Kidney (tissue), 13 donors: ENCODE measurements at regions not wholly inside any gene's neighbourhood (a gene's known extent, or its start where the extent isn't known, plus 50 kb on each side); places are given as distances from the start of the nearest gene placed in this dataset.
A peak's percentile ranks its signal among the peaks of the same experiment; 100 is the strongest.

ENCODE experiments used
- DNase-seq, 5 donors: peaks; one replicate each; pipeline ENCODE4 v3.0.0-alpha.2; 2013 to 2020
- FAIRE-seq: peaks from 2 replicates; lab custom pipeline; 2012; peaks lifted over from hg19 to GRCh38; lab: Jason Lieb, UNC
- H3K27ac ChIP-seq, 2 donors: one replicate each; pipeline ENCODE4 v1.7.0; 2013; ENCODE audit warnings: low read depth in 2 of 2, low read length in 2 of 2, inconsistent platforms in 1 of 2
- H3K27me3 ChIP-seq: one replicate; pipeline ENCODE4 v1.7.1; 2013; ENCODE audit warnings: low read length, inconsistent platforms; ENCODE audit not compliant: control insufficient read depth, insufficient read depth
- H3K36me3 ChIP-seq, 3 donors: one replicate each; pipeline versions ENCODE4 v1.7.0 to v1.7.1; 2013; ENCODE audit warnings: low read length in 3 of 3, control low read depth in 1 of 3, inconsistent platforms in 1 of 3; ENCODE audit not compliant: insufficient read depth in 3 of 3, control insufficient read depth in 2 of 3
- H3K4me1 ChIP-seq, 3 donors: one replicate each; pipeline versions ENCODE4 v1.7.0 to v1.7.1; 2013; ENCODE audit warnings: low read length in 3 of 3, inconsistent platforms in 1 of 3, low read depth in 1 of 3; ENCODE audit not compliant: control insufficient read depth in 2 of 3, insufficient read depth in 2 of 3
- H3K4me3 ChIP-seq, 3 donors: one replicate each; pipeline versions ENCODE4 v1.7.0 to v1.8.1; 2013; ENCODE audit warnings: low read length in 3 of 3, control low read depth in 1 of 3, inconsistent platforms in 1 of 3
- H3K9ac ChIP-seq, 3 donors: one replicate each; pipeline versions ENCODE4 v1.7.0 to v1.7.1; 2013; ENCODE audit warnings: low read length in 3 of 3, control low read depth in 1 of 3, inconsistent platforms in 1 of 3
- H3K9me3 ChIP-seq, 3 donors: one replicate each; pipeline versions ENCODE4 v1.7.0 to v1.7.1; 2013; ENCODE audit warnings: low read length in 3 of 3, control low read depth in 1 of 3, inconsistent platforms in 1 of 3; ENCODE audit not compliant: control insufficient read depth in 2 of 3, insufficient read depth in 1 of 3
- intact Hi-C: fragments of 100-400 bp; cut with DNase I; formaldehyde crosslinking; loops from one replicate; pipeline ENCODE4 v1.11.1; 2022
- TF ChIP-seq, protein P1 (sequence below): IDR thresholded peaks from 3 replicates; pipeline ENCODE4 v1.5.1; 2012; ENCODE audit warnings: mild to moderate bottlenecking, moderate library complexity, borderline replicate concordance; ENCODE audit not compliant: insufficient read depth; ENCODE audit errors: extremely low read depth
- donor health status: control.
- donor health status: control.
- donor health status: control.
- donor health status: control.
- donor health status: control.
- donor health status: DM: yes; HTN: yes; CAD: no.
- donor health status: Normal renal cell carcinoma (clear cell type).

DNA sequence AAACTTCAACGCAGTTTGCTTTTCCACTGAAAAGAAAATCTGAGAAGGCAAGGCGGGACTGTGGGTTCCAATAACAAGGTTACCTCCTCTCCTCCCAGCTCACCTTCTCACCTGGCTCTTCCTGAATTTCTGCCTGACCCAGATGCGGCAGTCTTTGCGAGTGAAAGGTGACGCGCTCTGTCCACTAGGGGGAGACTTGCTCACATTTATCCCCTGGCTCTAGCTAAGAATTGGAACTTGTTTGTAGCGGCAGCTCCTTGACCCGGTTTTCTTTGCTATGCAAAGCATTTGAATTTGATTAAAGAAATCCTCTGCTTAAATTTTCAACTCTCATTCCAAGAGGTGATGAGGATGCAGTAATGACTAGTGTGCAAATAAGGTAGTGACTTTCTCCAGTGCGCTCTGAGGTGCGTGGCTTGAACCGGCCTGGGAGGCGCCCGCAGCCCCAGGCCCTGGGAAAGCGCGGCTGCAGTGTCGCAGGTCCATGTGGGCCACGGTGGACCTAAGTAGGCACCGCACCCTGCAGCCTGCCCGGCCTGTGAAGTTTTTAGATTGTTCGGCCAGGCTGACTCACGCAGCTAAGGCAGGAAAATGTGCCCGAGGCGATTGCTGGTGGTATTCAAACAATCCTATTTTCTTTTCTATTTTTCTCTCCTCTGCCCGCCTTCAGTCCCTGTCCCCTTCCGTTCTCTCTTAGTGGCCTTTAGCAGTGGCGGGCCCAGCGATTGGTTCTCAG is 336.9 kb upstream of the NPSR1 start:
- DNase-seq (peak; percentile 68 to 90 (median 78)), FAIRE-seq (no peak)
- TF ChIP-seq, protein P1, sequence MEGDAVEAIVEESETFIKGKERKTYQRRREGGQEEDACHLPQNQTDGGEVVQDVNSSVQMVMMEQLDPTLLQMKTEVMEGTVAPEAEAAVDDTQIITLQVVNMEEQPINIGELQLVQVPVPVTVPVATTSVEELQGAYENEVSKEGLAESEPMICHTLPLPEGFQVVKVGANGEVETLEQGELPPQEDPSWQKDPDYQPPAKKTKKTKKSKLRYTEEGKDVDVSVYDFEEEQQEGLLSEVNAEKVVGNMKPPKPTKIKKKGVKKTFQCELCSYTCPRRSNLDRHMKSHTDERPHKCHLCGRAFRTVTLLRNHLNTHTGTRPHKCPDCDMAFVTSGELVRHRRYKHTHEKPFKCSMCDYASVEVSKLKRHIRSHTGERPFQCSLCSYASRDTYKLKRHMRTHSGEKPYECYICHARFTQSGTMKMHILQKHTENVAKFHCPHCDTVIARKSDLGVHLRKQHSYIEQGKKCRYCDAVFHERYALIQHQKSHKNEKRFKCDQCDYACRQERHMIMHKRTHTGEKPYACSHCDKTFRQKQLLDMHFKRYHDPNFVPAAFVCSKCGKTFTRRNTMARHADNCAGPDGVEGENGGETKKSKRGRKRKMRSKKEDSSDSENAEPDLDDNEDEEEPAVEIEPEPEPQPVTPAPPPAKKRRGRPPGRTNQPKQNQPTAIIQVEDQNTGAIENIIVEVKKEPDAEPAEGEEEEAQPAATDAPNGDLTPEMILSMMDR: peak; percentile 75
- Histone ChIP-seq H3K9me3 (no peaks in the 10 kb centered on the region), H3K36me3 (no peaks in the 10 kb centered on the region), H3K27me3 (no peaks in the 10 kb centered on the region), H3K4me3 (no peak overlapping the region), H3K4me1 (no peaks in the 10 kb centered on the region), H3K27ac (no peak overlapping the region), H3K9ac (no peak overlapping the region)
- intact Hi-C loops: no loop called here

DNA sequence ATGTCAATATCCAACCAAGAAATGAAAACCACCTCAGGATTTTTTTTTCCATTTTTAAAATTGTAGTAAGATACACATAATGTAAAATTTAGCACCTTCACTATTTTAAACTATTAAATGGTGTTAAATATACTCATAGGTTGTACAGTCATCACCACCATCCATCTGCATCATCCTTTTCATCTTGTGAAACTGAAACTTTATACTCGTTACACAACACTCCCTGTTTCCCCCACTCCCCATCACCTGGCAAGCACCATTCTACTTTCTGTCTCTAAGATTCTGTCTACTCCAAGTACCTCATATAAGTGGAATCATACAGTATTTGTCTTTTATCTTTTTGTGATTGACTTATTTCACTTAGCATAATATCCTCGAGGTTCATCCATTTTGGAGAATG is 335.2 kb upstream of the NPSR1 start:
- Histone ChIP-seq H3K27ac (no peak overlapping the region), H3K36me3 (no peaks in the 10 kb centered on the region), H3K9ac (no peak overlapping the region), H3K9me3 (no peaks in the 10 kb centered on the region), H3K4me3 (no peak overlapping the region), H3K4me1 (no peaks in the 10 kb centered on the region), H3K27me3 (no peaks in the 10 kb centered on the region)
- DNase-seq (no peak), FAIRE-seq (no peak)
- intact Hi-C loops: no loop called here
- TF ChIP-seq, protein P1: no peak

DNA sequence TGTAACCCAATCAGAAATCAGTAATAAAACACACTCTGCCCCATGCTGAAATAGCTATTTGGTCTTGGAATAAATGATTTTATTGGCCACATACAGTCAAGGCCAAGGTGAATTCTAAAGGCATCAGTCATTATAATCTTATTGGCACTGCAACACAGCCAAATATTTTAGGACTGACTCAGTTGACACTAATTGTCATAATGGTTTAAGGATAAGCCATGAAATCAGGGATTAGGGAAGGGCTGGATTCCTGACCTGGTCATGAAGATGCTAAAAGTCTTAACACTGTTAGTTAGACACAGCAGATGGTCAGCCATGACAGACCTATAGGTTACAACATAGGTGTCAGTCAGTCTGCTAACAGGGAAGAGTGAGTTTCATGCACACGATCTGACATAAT is 330.3 kb upstream of the NPSR1 start:
- Histone ChIP-seq H3K36me3 (no peaks in the 10 kb centered on the region), H3K27ac (no peak overlapping the region), H3K27me3 (no peaks in the 10 kb centered on the region), H3K9ac (no peak overlapping the region), H3K4me3 (no peak overlapping the region), H3K9me3 (no peaks in the 10 kb centered on the region), H3K4me1 (no peaks in the 10 kb centered on the region)
- DNase-seq (no peak), FAIRE-seq (no peak)
- intact Hi-C loops: no loop called here
- TF ChIP-seq, protein P1: no peak
